Smooth muscle cell (in vitro differentiated cells): ENCODE measurements at regions not wholly inside any gene's neighbourhood (a gene's known extent, or its start where the extent isn't known, plus 50 kb on each side); places are given as distances from the start of the nearest gene placed in this dataset.

Experiments used
- DNase-seq: peaks from one replicate; lab custom pipeline; 2025; ENCODE audit not compliant: unreplicated experiment; lab: John Stamatoyannopoulos, UW
- H2AFZ ChIP-seq: fragments of 200-600 bp; sonication (generic); 2 replicates; pipeline ENCODE4 v1.6.0; 2016; ENCODE audit warnings: antibody characterized with exemption, low read depth, mild to moderate bottlenecking
- H3F3A ChIP-seq: fragments of 200-600 bp; sonication (generic); 2 replicates; pipeline ENCODE4 v1.6.0; 2017; ENCODE audit warnings: antibody characterized with exemption, low read depth
- H3K27ac ChIP-seq: fragments of 200-600 bp; sonication (generic); 2 replicates; pipeline ENCODE4 v1.5.1; 2016; ENCODE audit warnings: low read depth, mild to moderate bottlenecking
- H3K27me3 ChIP-seq: fragments of 200-600 bp; sonication (generic); 2 replicates; pipeline ENCODE4 v1.6.1; 2016; ENCODE audit warnings: low read depth, mild to moderate bottlenecking
- H3K36me3 ChIP-seq: fragments of 200-600 bp; sonication (generic); 2 replicates; pipeline ENCODE4 v1.5.1; 2016; ENCODE audit warnings: low read depth
- H3K4me1 ChIP-seq: fragments of 200-600 bp; sonication (generic); 2 replicates; pipeline ENCODE4 v1.5.1; 2016; ENCODE audit warnings: low read depth
- H3K4me2 ChIP-seq: fragments of 200-600 bp; sonication (generic); 2 replicates; pipeline ENCODE4 v1.6.0; 2016; ENCODE audit warnings: mild to moderate bottlenecking
- H3K4me3 ChIP-seq: fragments of 200-600 bp; sonication (generic); 2 replicates; pipeline ENCODE4 v1.5.1; 2016; ENCODE audit warnings: mild to moderate bottlenecking
- H3K79me2 ChIP-seq: fragments of 200-600 bp; sonication (generic); 2 replicates; pipeline ENCODE4 v1.6.0; 2016; ENCODE audit warnings: low read depth, mild to moderate bottlenecking
- H3K9ac ChIP-seq: fragments of 200-600 bp; sonication (generic); 2 replicates; pipeline ENCODE4 v1.6.0; 2016; ENCODE audit warnings: low read depth
- H3K9me3 ChIP-seq: fragments of 200-600 bp; sonication (generic); replicated peaks from 2 replicates; pipeline ENCODE4 v1.5.1; 2016; ENCODE audit warnings: low read depth
- H4K20me1 ChIP-seq: fragments of 200-600 bp; sonication (generic); 2 replicates; pipeline ENCODE4 v1.6.0; 2016; ENCODE audit warnings: low read depth
- WGBS: methylation state at CpG from one replicate; pipeline ENCODE4 v1.1.7; 2016; ENCODE audit warnings: low lambda C conversion rate; 5-methylcytosine and 5-hydroxymethylcytosine counted together
- TF ChIP-seq, protein P1 (sequence below): fragments of 200-600 bp; sonication (generic); IDR thresholded peaks from 2 replicates; pipeline ENCODE4 v1.5.1; 2017; ENCODE audit warnings: borderline replicate concordance, mild to moderate bottlenecking, antibody characterized with exemption; ENCODE audit not compliant: insufficient read depth, poor library complexity, severe bottlenecking

GRCh38 chrX:99795495-99795894, 614.6 kb downstream of the PCDH19 start:
- H3K4me1 ChIP-seq = no peaks in the 10 kb centered on the region
- no peaks in the 10 kb centered on the region for H4K20me1 ChIP-seq
- H2AFZ ChIP-seq = no peak overlapping the region
- no peak overlapping the region for H3K4me3 ChIP-seq
- no peak overlapping the region for H3K4me2 ChIP-seq
- H3K9ac ChIP-seq = no peak overlapping the region
- H3K27me3 ChIP-seq = no peaks in the 10 kb centered on the region
- DNase-seq = no peak
- H3K79me2 ChIP-seq = no peaks in the 10 kb centered on the region
- H3K27ac ChIP-seq = no peak overlapping the region
- TF ChIP-seq, protein P1, sequence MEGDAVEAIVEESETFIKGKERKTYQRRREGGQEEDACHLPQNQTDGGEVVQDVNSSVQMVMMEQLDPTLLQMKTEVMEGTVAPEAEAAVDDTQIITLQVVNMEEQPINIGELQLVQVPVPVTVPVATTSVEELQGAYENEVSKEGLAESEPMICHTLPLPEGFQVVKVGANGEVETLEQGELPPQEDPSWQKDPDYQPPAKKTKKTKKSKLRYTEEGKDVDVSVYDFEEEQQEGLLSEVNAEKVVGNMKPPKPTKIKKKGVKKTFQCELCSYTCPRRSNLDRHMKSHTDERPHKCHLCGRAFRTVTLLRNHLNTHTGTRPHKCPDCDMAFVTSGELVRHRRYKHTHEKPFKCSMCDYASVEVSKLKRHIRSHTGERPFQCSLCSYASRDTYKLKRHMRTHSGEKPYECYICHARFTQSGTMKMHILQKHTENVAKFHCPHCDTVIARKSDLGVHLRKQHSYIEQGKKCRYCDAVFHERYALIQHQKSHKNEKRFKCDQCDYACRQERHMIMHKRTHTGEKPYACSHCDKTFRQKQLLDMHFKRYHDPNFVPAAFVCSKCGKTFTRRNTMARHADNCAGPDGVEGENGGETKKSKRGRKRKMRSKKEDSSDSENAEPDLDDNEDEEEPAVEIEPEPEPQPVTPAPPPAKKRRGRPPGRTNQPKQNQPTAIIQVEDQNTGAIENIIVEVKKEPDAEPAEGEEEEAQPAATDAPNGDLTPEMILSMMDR = no peak
- H3K9me3 ChIP-seq = peaks cover 8% of the 10 kb centered on the region
- no peaks in the 10 kb centered on the region for H3K36me3 ChIP-seq
- WGBS = 70% methylated on average over 1 of the region's 1 CpG
- no peaks in the 10 kb centered on the region for H3F3A ChIP-seq

GRCh38 chrX:99782516-99783040, 627.5 kb downstream of the PCDH19 start:
- WGBS = 71% methylated on average over 3 of the region's 3 CpGs

DNA sequence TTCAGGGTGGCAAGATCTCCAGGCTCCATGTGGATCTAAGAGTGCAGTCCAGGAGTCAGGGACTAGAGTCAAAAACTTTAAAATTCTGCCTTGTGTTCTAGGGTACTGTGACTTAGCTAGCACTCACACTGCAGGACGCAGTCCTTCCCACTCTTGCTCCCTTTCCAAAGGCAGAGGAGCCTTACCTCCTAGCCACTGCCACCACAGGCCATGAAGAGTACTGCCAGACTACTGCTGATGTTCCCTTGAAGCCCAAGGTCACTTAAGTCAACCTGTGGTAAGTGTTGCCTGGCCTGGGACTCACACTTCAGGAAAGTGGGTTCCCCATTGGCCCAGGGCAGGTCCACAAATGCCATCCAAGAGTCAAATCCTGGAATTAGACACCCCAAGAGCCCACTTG, 632.2 kb downstream of the PCDH19 start:
- DNase-seq = no peak
- Histone ChIP-seq H3K4me2 (no peak overlapping the region), H3K9me3 (no peaks in the 10 kb centered on the region), H3K9ac (no peak overlapping the region), H3K36me3 (no peaks in the 10 kb centered on the region), H3K27ac (no peak overlapping the region), H3K79me2 (no peaks in the 10 kb centered on the region), H3K27me3 (no peaks in the 10 kb centered on the region), H2AFZ (no peak overlapping the region), H3K4me1 (no peaks in the 10 kb centered on the region), H3F3A (no peaks in the 10 kb centered on the region), H4K20me1 (no peaks in the 10 kb centered on the region), H3K4me3 (no peak overlapping the region)
- 81% methylated on average over 1 of the region's 1 CpG for WGBS
- TF ChIP-seq, protein P1 = no peak

More at GRCh38 chrX:99782516-99783040, 627.5 kb downstream of the PCDH19 start:
- H3K4me3 ChIP-seq = no peak overlapping the region
- no peak overlapping the region for H3K27ac ChIP-seq
- H2AFZ ChIP-seq = no peak overlapping the region
- H4K20me1 ChIP-seq = no peaks in the 10 kb centered on the region
- H3K79me2 ChIP-seq = no peaks in the 10 kb centered on the region
- H3K9me3 ChIP-seq = no peaks in the 10 kb centered on the region
- no peak for DNase-seq
- H3K9ac ChIP-seq = no peak overlapping the region
- no peaks in the 10 kb centered on the region for H3K36me3 ChIP-seq
- no peaks in the 10 kb centered on the region for H3K27me3 ChIP-seq
- H3F3A ChIP-seq = no peaks in the 10 kb centered on the region
- H3K4me2 ChIP-seq = no peak overlapping the region
- TF ChIP-seq, protein P1 = no peak
- no peaks in the 10 kb centered on the region for H3K4me1 ChIP-seq

GRCh38 chrX:99761731-99762130, 648.3 kb downstream of the PCDH19 start:
- no peak overlapping the region for H3K9ac ChIP-seq
- H3K9me3 ChIP-seq = no peaks in the 10 kb centered on the region
- no peak overlapping the region for H2AFZ ChIP-seq
- no peaks in the 10 kb centered on the region for H3K36me3 ChIP-seq
- H4K20me1 ChIP-seq = no peaks in the 10 kb centered on the region
- DNase-seq = no peak
- no peak overlapping the region for H3K4me3 ChIP-seq
- H3K4me1 ChIP-seq = no peaks in the 10 kb centered on the region
- no peaks in the 10 kb centered on the region for H3F3A ChIP-seq
- H3K27ac ChIP-seq = no peak overlapping the region
- no peaks in the 10 kb centered on the region for H3K79me2 ChIP-seq
- 72% methylated on average over 3 of the region's 3 CpGs for WGBS
- TF ChIP-seq, protein P1 = no peak
- no peaks in the 10 kb centered on the region for H3K27me3 ChIP-seq
- H3K4me2 ChIP-seq = no peak overlapping the region
